Stimulated activated CD8-positive, alpha-beta memory T cell treated with anti-CD3 and anti-CD28 coated beads, Interleukin-4, amount 100 ng/mL, for 24 hours (primary cell): ENCODE measurements at regions not wholly inside any gene's neighbourhood (a gene's known extent, or its start where the extent isn't known, plus 50 kb on each side); places are given as distances from the start of the nearest gene placed in this dataset.
"Not testable (repeated sequence)": the region's sequence is repeated elsewhere in the genome, so short reads cannot be mapped to it uniquely, and the experiment has no call there.

Experiments used
- DNase-seq: peaks from one replicate; pipeline ENCODE4 v3.0.0-alpha.2; 2020; ENCODE audit warnings: low read depth

DNA sequence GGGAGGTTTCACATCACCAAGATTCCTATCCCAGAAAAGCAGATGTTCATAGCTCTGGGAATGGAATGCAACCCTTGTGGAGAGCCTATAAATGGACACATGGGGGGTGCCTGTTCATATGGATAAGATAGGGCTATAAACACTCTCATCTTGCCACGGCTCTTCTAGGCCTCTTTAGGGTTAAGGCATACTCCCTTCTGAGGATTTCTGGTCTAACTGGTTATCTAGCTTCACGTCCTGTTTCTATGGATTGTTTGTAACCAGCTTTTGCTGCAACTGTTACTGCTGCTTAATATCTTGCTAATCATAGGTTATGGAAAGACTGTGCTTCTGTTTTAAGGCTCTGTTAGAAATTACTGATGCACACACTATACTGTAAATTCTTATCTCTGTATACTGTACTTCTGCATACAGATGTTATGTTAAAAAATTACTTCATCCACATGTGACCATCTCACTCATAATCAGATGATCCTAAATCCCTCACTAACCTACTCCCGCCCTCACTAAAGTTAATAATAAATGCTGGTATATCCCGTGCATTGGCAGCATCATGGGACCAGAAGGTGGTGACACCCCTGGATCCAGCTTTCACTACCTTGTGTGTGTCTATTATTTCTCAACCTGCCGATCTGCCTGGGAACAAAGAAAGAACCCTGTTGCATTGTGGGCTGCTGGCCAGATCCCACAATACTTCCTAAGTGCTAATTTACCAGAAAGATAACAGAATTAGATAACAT is 68.7 kb downstream of the PRKAB2 start:
- DNase-seq, result not testable (repeated sequence)

DNA sequence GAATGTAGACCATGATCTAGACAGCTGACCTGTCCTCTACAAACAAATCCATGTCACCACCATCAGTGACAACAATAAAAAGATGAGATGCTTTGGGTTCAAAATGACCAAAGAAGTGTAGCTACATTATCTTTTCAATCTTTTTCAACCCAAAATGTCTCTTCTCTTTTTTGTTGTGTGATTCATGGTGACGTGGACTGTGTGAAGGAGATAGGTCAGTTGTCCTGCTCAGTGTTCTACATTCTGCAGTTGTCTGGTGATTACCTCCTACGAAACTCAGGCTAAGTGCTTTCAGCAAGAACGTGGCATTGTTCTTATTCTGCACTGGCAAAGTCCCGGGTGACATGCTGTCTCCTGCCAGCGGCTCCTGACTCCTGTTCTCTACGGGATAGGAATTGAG is 73.1 kb downstream of the PRKAB2 start:
- DNase-seq, result no peak

DNA sequence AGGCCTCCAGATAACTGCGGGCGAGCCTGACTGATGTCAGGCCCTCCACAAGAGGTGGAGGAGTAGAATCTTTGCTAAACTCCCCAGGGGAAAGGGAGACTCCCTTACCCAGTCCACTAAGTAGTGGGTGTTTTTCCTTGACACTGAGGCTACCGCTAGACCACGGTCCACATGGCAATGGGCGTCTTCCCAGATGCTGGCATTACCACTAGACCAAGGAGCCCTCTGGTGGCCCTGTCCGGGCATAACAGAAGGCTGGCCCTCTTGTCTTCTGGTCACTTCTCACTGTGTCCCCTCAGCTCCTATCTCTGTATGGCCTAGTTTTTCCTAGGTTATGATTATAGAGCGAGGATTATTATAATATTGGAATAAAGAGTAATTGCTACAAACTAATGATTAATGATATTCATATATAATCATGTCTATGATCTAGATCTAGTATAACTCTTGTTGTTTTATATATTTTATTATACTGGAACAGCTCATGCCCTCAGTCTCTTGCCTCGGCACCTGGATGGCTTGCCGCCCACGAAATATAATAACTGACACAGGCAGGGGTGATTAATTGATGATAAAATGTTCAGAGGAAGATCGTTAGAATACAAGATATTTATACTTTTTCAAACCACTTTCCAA is 73.8 kb downstream of the PRKAB2 start:
- DNase-seq, result not testable (repeated sequence)

DNA sequence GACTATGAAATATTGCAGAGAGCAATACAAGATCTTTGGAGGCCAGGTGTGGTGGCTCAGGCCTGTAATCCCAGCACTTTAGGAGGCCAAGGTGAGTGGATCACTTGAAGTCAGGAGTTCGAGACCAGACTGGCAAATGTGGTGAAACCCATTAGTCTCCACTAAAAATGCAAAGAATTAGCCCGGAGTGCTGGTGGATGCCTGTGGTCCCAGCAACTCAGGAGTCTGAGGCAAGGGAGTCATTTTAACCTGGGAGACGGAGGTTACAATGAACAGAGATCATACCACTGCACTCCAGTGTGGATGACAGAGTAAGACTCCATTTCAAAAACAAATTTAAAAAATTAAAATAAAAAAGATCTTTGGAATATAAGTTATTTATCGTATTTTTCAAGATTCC is 76.6 kb downstream of the PRKAB2 start:
- no peak for DNase-seq

DNA sequence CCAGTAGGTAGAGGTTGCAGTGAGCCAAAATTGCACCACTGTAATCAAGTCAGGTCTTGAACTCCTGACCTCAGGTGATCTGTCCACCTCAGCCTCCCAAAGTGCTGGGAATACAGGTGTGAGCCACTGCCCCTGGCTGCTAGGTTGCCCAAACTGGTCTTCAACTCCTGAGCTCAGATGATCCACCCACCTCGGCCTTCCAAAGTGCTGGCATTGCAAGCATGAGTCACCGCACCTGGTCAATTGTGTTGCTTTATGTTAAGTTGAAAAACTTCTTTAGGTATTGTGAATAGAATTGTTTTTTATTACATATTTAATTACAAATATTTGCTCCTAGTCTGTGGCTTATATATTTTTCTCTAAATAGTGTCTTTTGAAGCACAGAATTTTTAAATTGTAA is 80.5 kb downstream of the PRKAB2 start:
- DNase-seq, result no peak

DNA sequence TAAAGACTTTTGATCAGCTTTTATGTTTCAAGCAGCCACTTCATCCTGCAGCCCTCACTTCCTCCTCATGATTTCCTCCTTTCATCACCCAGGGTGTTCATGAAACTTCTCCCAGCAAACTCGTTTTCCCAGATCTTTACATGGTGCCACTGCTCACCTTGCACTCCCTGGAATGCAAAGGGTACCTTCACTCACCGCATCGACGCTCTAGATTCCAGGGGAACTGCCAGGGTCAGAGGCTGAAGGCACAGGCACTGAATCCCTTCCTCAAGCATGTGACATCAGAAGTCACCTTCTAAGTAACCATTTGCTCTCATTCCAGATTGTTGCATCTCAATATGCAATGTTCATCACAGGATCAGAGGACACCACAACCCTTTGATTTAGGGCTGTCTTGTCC is 82.8 kb downstream of the PRKAB2 start:
- DNase-seq, result no peak

DNA sequence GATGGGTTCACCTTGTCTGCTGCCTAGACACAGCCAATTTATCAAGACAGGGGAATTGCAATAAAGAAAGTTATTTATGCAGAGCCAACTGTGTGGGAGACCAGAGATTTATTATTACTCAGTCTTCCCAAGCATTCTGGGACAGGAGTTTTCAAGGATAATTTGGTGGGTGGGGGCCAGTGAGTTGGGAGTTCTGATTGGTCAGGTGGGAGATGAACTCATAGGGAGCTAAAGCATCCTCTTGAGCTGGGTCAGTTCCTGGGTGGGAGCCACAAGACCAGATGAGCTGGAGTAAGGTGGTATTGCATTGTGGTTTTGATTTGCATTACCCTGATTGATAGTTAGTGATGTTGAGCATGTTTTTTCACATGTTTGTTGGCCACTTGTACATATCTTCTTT is 86.1 kb downstream of the PRKAB2 start:
- no peak for DNase-seq

DNA sequence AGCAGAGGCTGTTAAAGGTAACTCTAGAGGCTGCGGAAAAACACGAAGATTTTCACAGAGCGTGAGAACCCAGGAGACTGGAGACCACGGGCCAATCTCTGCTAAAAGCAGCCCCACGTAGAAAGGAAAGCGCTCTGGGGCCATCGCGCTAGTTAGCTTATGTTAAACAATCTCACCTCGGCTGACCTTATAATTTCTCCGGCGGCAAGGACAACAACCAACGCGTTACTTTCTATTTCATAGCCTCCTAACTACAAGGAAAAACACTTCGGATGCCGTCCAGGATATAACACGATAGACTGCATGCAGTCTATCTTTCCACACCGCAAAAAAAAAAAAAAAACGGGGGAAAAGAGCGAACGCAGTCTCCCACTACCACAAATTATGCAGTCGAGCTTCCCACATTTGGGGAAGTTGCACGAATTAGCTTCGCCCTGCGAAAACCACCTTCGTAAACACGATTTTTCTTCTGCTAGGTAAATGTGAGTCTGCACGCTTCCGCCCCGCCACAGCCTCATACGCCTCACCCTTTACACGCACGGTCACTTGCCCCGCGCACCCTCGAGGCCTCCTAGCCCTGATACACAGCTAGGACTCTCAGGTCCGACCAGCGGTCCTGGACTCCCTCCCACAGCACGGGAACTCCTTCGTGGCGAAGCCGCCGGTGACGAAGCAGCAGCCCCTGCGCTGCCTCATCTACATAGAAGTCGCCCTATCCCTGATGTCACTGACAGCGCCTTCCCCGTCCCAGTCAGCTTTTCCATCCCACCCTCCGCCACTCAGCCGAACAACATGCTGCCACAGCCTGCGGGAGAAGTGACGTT is 87.8 kb downstream of the PRKAB2 start:
- peak; percentile 71 for DNase-seq

DNA sequence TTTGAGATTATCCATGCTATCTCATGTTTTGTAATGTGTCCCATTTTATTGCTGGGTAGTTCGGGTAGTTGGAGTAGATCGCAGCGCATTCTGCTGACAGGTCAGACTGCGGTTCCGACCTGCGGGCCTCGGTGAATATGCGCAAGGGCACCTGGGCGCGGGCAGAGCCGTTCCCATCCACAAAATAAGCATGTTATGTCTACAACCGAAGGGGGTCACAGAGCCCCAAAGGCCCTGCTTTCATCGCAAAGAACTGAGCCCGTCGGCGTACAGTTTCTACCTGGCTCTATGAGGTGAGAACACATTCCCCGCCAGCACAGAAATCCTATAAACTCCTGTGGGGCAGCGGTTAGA is 88.4 kb downstream of the PRKAB2 start:
- no peak for DNase-seq

DNA sequence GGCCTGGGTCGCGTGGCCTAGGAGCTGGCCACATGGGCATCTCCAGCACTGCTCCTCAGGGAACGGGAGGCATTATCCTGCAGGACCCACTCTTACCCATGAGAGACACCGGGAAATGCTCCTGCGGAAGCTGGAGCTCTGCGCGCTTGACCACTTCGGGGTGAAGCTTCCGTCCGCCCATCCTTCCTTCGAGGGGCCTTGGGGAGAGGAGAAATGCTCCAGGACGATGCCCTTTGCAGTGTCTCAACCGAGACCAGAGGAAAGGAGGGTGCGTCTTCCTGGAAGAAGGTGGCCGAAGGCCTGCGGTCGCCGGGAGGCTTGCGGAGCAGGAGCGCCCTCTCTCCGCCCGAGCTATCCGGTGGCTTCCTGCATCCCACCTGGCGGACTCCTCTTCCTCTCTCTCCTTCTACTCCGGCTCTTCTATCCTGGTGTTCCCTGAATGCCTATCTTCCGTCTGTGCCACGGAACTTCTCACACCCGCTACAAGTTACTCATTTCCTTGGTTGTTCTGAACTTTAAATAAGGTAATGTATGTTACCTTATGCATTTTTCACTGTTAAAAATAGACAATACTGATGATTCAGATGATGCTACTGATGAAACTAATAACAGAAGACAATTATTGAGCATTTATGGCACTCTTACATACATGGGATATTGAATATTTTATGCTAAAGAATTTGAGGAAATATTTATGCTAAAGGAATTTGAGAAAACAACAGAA is 91.4 kb downstream of the PRKAB2 start:
- no peak for DNase-seq

DNA sequence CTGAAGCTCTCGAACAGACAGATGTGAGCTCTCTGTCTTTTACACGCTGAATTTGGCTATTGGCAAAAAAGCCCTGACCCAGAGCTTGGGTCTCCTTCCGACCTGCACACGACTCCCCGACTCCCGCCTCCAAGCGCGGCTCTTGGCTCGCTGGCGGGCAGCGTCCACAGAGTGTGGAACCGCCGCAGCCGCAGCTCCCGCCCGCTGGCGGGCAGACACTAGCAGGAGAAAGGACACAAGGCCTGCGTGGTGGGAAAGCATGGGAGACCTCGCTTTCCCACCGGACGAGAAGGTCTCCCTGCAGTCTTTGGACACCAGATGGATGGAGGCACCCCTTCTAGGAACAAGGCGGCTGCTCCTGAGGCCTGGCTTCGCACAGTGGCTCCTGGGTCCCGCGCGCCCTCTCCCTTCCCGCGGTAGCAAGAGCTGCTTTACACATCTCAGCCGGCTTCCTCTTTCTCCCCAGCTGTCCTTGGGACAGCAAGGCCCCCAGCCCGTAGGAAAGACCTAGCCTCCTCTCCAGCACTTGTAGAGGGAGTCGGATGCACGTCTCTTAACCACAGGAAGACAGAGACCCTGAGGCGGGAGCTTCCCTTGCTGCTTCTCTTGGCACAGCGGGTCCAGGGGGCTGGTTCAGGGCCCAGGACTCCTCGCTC is 92.1 kb downstream of the PRKAB2 start:
- no peak for DNase-seq

DNA sequence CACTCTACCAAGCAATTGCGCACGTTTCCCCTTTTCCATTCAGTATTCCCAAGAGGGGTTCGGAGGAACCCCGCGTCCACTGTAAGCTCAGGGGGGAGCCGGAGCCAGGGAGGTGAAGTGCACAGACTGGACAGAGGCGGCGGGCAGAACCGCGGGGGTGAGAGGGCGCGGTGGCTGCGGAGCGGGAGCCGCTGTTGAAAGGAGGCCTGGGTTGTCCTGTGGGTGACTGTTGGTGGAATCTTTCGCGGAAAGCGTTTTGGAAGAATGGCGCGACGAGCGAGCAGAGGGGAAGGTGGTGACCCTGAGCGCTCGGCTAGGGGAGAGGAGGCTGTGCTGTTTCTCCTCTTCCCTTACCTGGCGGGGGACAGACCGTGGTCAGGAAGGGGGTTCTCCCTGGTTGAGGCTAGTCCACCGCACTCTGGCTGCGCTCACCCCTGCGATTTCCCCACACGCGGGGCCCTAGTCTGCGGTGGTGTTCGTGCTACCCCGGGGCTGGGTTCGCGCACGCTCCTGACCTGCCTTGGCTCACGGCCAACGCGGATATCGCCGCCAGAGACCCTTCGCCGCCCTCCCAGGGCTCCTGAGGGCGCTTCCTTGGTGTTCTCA is 92.8 kb downstream of the PRKAB2 start:
- no peak for DNase-seq

DNA sequence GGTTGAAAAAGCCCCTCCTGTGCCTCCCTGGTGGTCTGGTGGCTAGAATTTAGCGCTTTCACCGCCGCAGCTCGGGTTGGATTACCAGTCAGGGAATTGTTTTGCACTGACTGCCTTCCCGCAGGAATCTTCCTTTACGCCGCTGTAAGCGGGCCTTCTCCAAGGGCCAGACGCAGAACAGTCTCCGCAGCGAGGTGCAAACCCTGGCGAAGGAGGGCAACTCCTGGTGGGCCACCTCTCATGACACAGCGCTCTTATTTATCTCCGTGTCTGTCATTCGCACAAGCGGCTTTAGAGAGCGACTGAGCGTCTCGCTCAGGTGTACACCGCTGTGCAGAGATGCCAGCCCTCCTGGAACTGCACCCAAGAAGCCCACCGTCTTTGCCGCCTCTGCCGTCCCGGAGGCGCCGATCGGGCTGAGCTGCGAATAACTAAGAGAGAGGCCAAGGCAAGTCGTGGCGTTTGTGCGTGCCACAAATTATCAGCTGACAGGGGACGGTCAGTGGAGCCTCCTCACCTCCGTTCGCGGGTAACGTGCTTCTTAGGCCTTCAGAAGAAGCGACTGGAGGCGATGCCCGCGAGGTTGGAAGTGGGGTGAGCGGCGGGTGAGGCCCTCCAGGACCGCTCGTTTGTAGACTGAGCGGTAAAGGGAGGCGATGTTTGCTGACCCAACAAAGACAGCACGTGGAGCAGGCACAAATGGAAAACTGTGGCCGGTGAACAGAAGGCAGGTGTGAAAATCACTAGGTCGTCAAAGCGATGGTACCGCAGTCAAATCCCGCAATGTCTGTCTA is 93.5 kb downstream of the PRKAB2 start:
- no peak for DNase-seq

DNA sequence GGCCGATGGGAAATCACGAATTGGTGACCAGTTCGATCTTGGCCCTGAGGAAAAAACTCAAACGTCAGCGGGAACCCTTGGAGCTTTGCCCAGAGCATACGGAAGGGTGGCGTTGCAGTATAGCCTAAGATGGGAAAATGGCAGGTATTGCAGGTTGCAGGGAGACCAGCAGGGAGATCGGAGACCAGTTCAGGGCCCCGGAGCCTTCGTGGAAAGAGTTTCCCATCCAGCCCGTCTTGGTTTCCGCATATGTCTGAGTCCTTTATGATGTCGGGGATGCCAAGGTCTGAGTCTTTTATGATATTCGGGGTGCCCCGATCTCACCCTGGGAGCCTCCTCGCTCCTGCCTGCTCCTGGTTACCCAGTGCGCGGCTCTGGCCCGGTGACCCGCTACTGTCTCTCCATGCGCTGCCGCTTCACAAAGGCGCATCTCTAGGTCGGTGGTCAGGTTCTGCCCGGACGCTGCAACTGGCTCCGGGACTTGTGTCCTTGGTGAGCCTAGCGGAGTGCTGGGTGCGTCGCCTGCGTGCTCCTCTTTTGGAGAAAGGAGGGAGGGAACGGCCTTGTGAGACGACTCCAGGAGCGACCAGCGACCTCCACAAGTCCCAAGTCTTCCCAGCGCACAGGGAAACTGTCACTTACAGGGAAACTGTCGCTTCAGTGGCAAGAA is 94.2 kb downstream of the PRKAB2 start:
- no peak for DNase-seq

DNA sequence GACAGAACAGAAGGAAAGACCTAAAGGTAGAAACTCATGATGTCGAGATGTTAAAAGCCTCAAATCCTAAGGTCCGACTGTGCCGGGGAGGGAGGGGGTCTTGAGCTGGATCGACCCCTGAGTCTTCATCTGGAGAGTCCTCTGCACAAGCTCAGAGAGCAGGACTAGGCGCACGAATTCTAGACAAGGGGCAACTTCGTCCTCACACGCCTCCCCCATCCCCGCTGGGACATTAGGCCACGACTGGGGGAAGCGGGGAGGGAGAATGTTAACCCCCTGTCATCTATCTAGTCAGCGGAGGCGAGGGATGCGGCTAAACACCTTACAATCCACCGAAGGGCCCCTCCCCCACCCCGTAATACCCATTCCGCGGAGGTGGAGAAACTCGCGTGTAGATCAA is 94.7 kb downstream of the PRKAB2 start:
- DNase-seq, result no peak

DNA sequence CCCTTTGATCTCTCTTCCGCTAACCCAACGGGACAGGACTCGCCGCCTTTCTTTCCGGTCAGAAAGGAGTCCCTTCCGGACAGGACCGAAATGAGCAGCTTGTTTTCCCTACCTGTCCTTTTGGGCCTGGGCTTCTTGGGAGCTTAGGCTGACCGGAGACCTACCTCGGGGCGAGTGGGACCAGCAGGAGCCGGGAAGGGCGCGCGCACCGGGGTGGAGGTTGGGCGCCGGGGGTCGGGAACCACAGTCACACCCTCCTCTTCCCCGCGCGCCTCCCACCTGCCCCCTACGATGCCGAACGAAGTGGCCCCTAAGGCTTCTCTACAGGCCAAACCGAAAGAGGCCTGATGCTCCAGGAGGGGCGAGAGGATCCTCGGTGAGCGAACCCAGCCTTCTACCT is 95.2 kb downstream of the PRKAB2 start:
- no peak for DNase-seq

DNA sequence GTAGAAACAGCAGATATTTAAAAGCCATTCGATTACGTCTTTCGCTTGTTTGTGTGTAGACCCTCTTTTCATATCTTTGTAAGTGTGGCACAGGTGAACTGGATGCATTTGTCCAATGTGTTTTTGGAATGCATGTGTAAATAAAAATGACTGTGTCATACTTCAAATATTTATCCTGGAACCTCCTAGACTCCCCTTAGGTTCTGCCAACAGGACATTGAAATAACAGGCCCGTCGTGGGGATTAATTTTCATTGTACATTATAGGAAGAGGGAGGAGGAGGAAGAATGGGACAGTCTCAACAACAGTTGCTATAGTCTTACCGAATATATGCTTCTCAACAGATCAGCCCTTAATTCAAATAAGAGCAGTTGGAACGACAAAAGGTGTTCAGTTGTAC is 95.8 kb downstream of the PRKAB2 start:
- no peak for DNase-seq

DNA sequence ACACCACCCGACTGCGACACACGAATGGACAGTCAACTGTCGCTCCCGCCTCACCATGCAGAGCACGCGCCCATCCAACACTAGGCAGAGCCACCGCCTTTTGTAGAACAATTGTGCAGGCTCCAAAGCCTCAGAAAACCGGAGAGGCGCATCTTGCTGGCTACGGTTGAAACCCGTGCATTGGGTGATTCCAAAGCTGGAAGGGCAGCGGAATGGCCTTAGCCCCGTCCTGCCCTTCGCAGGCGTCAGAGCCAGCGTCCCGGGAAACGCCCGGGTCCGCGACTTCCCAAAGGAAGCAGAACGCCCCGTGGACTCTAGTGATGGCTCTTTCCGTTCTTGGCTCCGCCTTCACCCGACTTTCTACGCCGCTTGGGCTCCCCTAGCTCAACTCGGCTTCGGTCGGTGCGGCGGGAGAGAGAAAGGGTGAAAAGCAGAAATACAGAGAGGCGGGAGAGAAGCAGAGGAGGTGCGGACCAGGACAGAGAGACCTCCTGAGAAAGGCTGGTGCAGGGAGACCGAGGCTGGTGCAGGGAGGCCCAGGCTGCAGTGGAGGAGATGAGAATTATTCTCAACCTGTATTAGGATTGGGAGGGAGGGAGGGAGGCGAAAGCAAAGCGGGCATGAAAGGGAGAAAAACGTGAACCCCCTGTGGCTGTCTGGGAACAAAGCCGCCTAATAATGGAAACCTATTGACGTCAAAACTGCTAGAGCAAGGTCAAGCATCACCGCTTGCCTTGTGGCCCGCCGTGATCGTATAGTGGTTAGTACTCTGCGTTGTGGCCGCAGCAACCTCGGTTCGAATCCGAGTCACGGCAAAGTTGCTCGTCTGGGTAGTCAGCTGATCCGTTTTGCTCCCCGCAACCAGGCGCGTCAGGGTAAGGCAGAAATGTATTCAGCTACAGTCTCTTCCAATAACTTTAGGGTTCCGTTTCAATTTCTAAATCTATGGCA is 99.5 kb downstream of the PRKAB2 start:
- no peak for DNase-seq

DNA sequence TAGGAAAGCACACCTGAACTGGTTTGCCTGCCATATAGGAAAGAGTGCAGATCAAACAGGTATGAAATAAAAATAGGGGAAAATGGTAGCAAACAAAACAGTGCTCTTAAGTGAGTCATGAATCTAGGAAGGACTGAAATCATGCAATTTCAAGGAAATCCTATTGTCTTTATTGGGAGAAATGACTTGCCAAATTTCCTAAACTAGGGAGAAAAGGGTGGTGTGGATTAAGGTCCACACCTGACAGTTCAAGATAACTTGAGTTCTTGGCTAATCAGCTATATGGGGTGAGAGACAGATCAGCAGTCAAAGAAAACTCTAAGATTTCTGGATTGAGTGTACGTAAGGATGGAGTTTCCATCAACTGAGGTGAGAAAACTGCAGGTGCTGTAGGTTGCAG is 101.1 kb downstream of the PRKAB2 start:
- no peak for DNase-seq
